Osteoblast (primary cell): ENCODE measurements at regions not wholly inside any gene's neighbourhood (a gene's known extent, or its start where the extent isn't known, plus 50 kb on each side); places are given as distances from the start of the nearest gene placed in this dataset.

Source experiments
- DNase-seq: peaks from one replicate; pipeline ENCODE4 v3.0.0; 2011; ENCODE audit warnings: low spot score, mixed read lengths; ENCODE audit not compliant: insufficient read length; ENCODE audit errors: missing footprints
- H2AFZ ChIP-seq: 2 replicates; pipeline ENCODE4 v1.6.0; 2011; ENCODE audit warnings: mild to moderate bottlenecking, low read length
- H3K27ac ChIP-seq: 2 replicates; pipeline ENCODE4 v1.5.1; 2011; ENCODE audit warnings: mild to moderate bottlenecking, low read depth, low read length, moderate library complexity
- H3K27me3 ChIP-seq: 2 replicates; pipeline ENCODE4 v1.6.0; 2012; ENCODE audit warnings: mild to moderate bottlenecking, control low read depth, inconsistent platforms, low read length, moderate library complexity; ENCODE audit not compliant: insufficient read depth
- H3K36me3 ChIP-seq: 2 replicates; pipeline ENCODE4 v1.5.1; 2011; ENCODE audit warnings: mild to moderate bottlenecking, low read length, control low read depth, moderate library complexity; ENCODE audit not compliant: insufficient read depth
- H3K4me1 ChIP-seq: 2 replicates; pipeline ENCODE4 v1.5.1; 2011; ENCODE audit warnings: mild to moderate bottlenecking, low read length, control low read depth, moderate library complexity; ENCODE audit not compliant: insufficient read depth
- H3K4me2 ChIP-seq: 2 replicates; pipeline ENCODE4 v1.6.0; 2011; ENCODE audit warnings: mild to moderate bottlenecking, low read length; ENCODE audit not compliant: insufficient read depth
- H3K4me3 ChIP-seq: fragments of 200-600 bp; sonication (generic); 3 replicates; pipeline ENCODE4 v1.5.1; 2012; ENCODE audit warnings: mild to moderate bottlenecking, low read length, inconsistent platforms; ENCODE audit not compliant: insufficient read depth
- H3K79me2 ChIP-seq: 2 replicates; pipeline ENCODE4 v1.6.0; 2012; ENCODE audit warnings: mild to moderate bottlenecking, low read length, control low read depth, inconsistent platforms; ENCODE audit not compliant: insufficient read depth
- H3K9me3 ChIP-seq: 2 replicates; pipeline ENCODE4 v1.5.1; 2011; ENCODE audit warnings: low read depth, low read length, control low read depth
- H4K20me1 ChIP-seq: 2 replicates; pipeline ENCODE4 v1.6.0; 2012; ENCODE audit warnings: mild to moderate bottlenecking, low read length, control low read depth; ENCODE audit not compliant: insufficient read depth
- CTCF ChIP-seq: IDR thresholded peaks from 2 replicates; pipeline ENCODE4 v1.5.1; 2011; ENCODE audit warnings: mild to moderate bottlenecking, low read depth, low read length, moderate library complexity; ENCODE audit errors: extremely low read depth

- no peaks in the 10 kb centered on the region for H3K9me3 ChIP-seq
- H3K4me2 ChIP-seq: no peak overlapping the region
- no peak overlapping the region for H3K27ac ChIP-seq
- no peak overlapping the region for H2AFZ ChIP-seq
- no peaks in the 10 kb centered on the region for H3K4me1 ChIP-seq
- DNase-seq: no peak
- no peaks in the 10 kb centered on the region for H3K36me3 ChIP-seq
- TF ChIP-seq CTCF: no peak
- no peaks in the 10 kb centered on the region for H3K27me3 ChIP-seq
- no peak overlapping the region for H3K4me3 ChIP-seq
- no peaks in the 10 kb centered on the region for H4K20me1 ChIP-seq
- no peaks in the 10 kb centered on the region for H3K79me2 ChIP-seq
Observed at GRCh38 chr3:146692254-146692653, 87.1 kb upstream of the PLSCR5 start.

- no peak for DNase-seq
- no peaks in the 10 kb centered on the region for H3K79me2 ChIP-seq
- no peaks in the 10 kb centered on the region for H3K4me1 ChIP-seq
- H2AFZ ChIP-seq: no peak overlapping the region
- H3K9me3 ChIP-seq: no peaks in the 10 kb centered on the region
- H3K36me3 ChIP-seq: no peaks in the 10 kb centered on the region
- H3K27me3 ChIP-seq: no peaks in the 10 kb centered on the region
- H4K20me1 ChIP-seq: no peaks in the 10 kb centered on the region
- H3K4me3 ChIP-seq: no peak overlapping the region
- no peak for TF ChIP-seq CTCF
- no peak overlapping the region for H3K27ac ChIP-seq
- H3K4me2 ChIP-seq: no peak overlapping the region
Observed at GRCh38 chr3:146685050-146685814, 80.1 kb upstream of the PLSCR5 start.

- Histone ChIP-seq H3K4me2 (no peak overlapping the region), H4K20me1 (no peaks in the 10 kb centered on the region), H3K79me2 (no peaks in the 10 kb centered on the region), H2AFZ (no peak overlapping the region), H3K4me3 (no peak overlapping the region), H3K4me1 (no peaks in the 10 kb centered on the region), H3K27ac (no peak overlapping the region), H3K27me3 (no peaks in the 10 kb centered on the region), H3K36me3 (no peaks in the 10 kb centered on the region), H3K9me3 (no peaks in the 10 kb centered on the region)
- DNase-seq: no peak
- no peak for TF ChIP-seq CTCF
Observed at GRCh38 chr3:146682171-146682570, 77.0 kb upstream of the PLSCR5 start.

- no peak for TF ChIP-seq CTCF
- H2AFZ ChIP-seq: no peak overlapping the region
- H4K20me1 ChIP-seq: no peaks in the 10 kb centered on the region
- no peaks in the 10 kb centered on the region for H3K27me3 ChIP-seq
- DNase-seq: no peak
- no peak overlapping the region for H3K4me3 ChIP-seq
- H3K36me3 ChIP-seq: no peaks in the 10 kb centered on the region
- no peaks in the 10 kb centered on the region for H3K9me3 ChIP-seq
- H3K4me1 ChIP-seq: no peaks in the 10 kb centered on the region
- no peak overlapping the region for H3K27ac ChIP-seq
- no peaks in the 10 kb centered on the region for H3K79me2 ChIP-seq
- no peak overlapping the region for H3K4me2 ChIP-seq
Observed at GRCh38 chr3:146680617-146681016, 75.5 kb upstream of the PLSCR5 start.
